HCT116 (cell line): ENCODE measurements at regions not wholly inside any gene's neighbourhood (a gene's known extent, or its start where the extent isn't known, plus 50 kb on each side); places are given as distances from the start of the nearest gene placed in this dataset.

ENCODE experiments used
- ELF1 ChIP-seq: IDR thresholded peaks from 2 replicates; pipeline ENCODE4 v1.6.1; 2012; ENCODE audit warnings: low read depth, borderline replicate concordance
- POLR2A ChIP-seq: IDR thresholded peaks from 2 replicates; pipeline ENCODE4 v1.7.0; 2011; ENCODE audit warnings: borderline replicate concordance; ENCODE audit not compliant: insufficient read depth, insufficient read length; ENCODE audit errors: extremely low read depth
- TF ChIP-seq, protein P1 (sequence below), 3 experiments: fragments of 200-600 bp in 1 of 3; sonication (generic) in 1 of 3; IDR thresholded peaks in 2 of 3; conservative IDR thresholded peaks in 1 of 3; 2 replicates each; pipeline ENCODE4 v1.5.1; 2012 to 2017; ENCODE audit warnings: low read depth in 2 of 3, low read length in 2 of 3, antibody characterized with exemption in 1 of 3, borderline replicate concordance in 1 of 3, control low read depth in 1 of 3, mild to moderate bottlenecking in 1 of 3, mixed read lengths in 1 of 3, mixed run types in 1 of 3, moderate library complexity in 1 of 3; ENCODE audit not compliant: insufficient read depth in 1 of 3

DNA sequence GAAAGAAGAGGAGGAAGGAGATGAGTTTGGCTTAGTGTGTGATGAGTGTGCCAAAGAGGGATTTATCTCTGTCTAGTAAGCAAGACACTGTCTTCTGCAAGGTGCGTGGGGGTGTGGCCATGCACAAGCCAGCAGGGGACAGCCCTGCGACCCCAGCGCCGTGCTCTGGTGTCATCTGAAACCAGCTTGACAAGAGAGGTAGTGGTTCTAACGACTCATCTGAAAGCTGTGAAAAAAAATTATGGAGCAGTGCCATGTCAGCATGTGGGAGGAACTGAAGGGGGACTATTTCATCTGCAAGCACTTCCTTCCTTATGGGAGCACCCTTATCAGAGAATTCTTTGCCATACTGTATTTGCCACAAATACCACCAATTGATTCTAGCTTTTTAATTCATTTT lies 398.6 kb downstream of the PSAT1 start:
- TF ChIP-seq POLR2A (no peak), ELF1 (no peak)
- TF ChIP-seq, protein P1, sequence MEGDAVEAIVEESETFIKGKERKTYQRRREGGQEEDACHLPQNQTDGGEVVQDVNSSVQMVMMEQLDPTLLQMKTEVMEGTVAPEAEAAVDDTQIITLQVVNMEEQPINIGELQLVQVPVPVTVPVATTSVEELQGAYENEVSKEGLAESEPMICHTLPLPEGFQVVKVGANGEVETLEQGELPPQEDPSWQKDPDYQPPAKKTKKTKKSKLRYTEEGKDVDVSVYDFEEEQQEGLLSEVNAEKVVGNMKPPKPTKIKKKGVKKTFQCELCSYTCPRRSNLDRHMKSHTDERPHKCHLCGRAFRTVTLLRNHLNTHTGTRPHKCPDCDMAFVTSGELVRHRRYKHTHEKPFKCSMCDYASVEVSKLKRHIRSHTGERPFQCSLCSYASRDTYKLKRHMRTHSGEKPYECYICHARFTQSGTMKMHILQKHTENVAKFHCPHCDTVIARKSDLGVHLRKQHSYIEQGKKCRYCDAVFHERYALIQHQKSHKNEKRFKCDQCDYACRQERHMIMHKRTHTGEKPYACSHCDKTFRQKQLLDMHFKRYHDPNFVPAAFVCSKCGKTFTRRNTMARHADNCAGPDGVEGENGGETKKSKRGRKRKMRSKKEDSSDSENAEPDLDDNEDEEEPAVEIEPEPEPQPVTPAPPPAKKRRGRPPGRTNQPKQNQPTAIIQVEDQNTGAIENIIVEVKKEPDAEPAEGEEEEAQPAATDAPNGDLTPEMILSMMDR (IDR thresholded peaks at IDR 0.05 in 2 of 3, conservative IDR thresholded peaks at IDR 0.05 in 1 of 3; ENCODE audit: borderline replicate concordance in 1 of 3, insufficient read depth in 1 of 3, low read depth in 2 of 3, low read length in 2 of 3): no peak
